ENCODE measurements at regions not wholly inside any gene's neighbourhood (a gene's known extent, or its start where the extent isn't known, plus 50 kb on each side); places are given as distances from the start of the nearest gene placed in this dataset.

GRCh38 chr17:77521076-77521475 is 380.3 kb downstream of the SEC14L1 start:
- no peak for TF ChIP-seq TAF1 (IDR thresholded peaks at IDR 0.05; ENCODE audit: low read depth)
- no peak for TF ChIP-seq CEBPB (IDR thresholded peaks at IDR 0.05)
- TF ChIP-seq, protein P1, sequence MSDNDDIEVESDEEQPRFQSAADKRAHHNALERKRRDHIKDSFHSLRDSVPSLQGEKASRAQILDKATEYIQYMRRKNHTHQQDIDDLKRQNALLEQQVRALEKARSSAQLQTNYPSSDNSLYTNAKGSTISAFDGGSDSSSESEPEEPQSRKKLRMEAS (IDR thresholded peaks at IDR 0.05) = no peak
- TF ChIP-seq, protein P2, sequence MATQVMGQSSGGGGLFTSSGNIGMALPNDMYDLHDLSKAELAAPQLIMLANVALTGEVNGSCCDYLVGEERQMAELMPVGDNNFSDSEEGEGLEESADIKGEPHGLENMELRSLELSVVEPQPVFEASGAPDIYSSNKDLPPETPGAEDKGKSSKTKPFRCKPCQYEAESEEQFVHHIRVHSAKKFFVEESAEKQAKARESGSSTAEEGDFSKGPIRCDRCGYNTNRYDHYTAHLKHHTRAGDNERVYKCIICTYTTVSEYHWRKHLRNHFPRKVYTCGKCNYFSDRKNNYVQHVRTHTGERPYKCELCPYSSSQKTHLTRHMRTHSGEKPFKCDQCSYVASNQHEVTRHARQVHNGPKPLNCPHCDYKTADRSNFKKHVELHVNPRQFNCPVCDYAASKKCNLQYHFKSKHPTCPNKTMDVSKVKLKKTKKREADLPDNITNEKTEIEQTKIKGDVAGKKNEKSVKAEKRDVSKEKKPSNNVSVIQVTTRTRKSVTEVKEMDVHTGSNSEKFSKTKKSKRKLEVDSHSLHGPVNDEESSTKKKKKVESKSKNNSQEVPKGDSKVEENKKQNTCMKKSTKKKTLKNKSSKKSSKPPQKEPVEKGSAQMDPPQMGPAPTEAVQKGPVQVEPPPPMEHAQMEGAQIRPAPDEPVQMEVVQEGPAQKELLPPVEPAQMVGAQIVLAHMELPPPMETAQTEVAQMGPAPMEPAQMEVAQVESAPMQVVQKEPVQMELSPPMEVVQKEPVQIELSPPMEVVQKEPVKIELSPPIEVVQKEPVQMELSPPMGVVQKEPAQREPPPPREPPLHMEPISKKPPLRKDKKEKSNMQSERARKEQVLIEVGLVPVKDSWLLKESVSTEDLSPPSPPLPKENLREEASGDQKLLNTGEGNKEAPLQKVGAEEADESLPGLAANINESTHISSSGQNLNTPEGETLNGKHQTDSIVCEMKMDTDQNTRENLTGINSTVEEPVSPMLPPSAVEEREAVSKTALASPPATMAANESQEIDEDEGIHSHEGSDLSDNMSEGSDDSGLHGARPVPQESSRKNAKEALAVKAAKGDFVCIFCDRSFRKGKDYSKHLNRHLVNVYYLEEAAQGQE (IDR thresholded peaks at IDR 0.05; ENCODE audit: low read depth) = no peak
- no peak for TF ChIP-seq EGR1 (IDR thresholded peaks at IDR 0.05)
- no peak for TF ChIP-seq TCF12 (IDR thresholded peaks at IDR 0.05; ENCODE audit: low read depth)
- TF ChIP-seq CREB1 (IDR thresholded peaks at IDR 0.05; ENCODE audit: low read depth) = no peak
- no peak for TF ChIP-seq ZBTB7A (IDR thresholded peaks at IDR 0.05; ENCODE audit: low read depth)

All from Ishikawa (cell line).